HCT116 (cell line): ENCODE measurements at regions not wholly inside any gene's neighbourhood (a gene's known extent, or its start where the extent isn't known, plus 50 kb on each side); places are given as distances from the start of the nearest gene placed in this dataset.

Experiments
- CTCF ChIP-seq, 3 experiments: fragments of 200-600 bp in 1 of 3; sonication (generic) in 1 of 3; IDR thresholded peaks in 2 of 3; conservative IDR thresholded peaks in 1 of 3; 2 replicates each; pipeline ENCODE4 v1.5.1; 2012 to 2017; ENCODE audit warnings: low read depth in 2 of 3, low read length in 2 of 3, antibody characterized with exemption in 1 of 3, borderline replicate concordance in 1 of 3, control low read depth in 1 of 3, mild to moderate bottlenecking in 1 of 3, mixed read lengths in 1 of 3, mixed run types in 1 of 3, moderate library complexity in 1 of 3; ENCODE audit not compliant: insufficient read depth in 1 of 3
- EZH2 ChIP-seq: fragments of 200-600 bp; sonication (generic); IDR thresholded peaks from 2 replicates; pipeline ENCODE4 v1.6.1; 2017; ENCODE audit warnings: antibody characterized with exemption, mixed run types
- FOSL1 ChIP-seq: IDR thresholded peaks from 2 replicates; pipeline ENCODE4 v1.6.1; 2012; ENCODE audit warnings: low read depth
- MAX ChIP-seq: IDR thresholded peaks from 2 replicates; pipeline ENCODE4 v1.6.1; 2012
- POLR2A ChIP-seq: IDR thresholded peaks from 2 replicates; pipeline ENCODE4 v1.7.0; 2011; ENCODE audit warnings: borderline replicate concordance; ENCODE audit not compliant: insufficient read depth, insufficient read length; ENCODE audit errors: extremely low read depth
- POLR2AphosphoS5 ChIP-seq: IDR thresholded peaks from 2 replicates; pipeline ENCODE4 v1.6.1; 2011; ENCODE audit warnings: mild to moderate bottlenecking, low read depth, low read length, moderate library complexity
- SRF ChIP-seq: IDR thresholded peaks from 2 replicates; pipeline ENCODE4 v1.6.1; 2012; ENCODE audit warnings: low read depth
- ZFX ChIP-seq: fragments of 450-650 bp; IDR thresholded peaks from 2 replicates; pipeline ENCODE4 v1.6.1; 2017

- TF ChIP-seq CTCF (IDR thresholded peaks at IDR 0.05 in 2 of 3, conservative IDR thresholded peaks at IDR 0.05 in 1 of 3; ENCODE audit: borderline replicate concordance in 1 of 3, insufficient read depth in 1 of 3, low read depth in 2 of 3, low read length in 2 of 3) (no peak), EZH2 (no peak), POLR2AphosphoS5 (no peak), SRF (no peak), POLR2A (no peak), ZFX (no peak), FOSL1 (no peak), MAX (no peak)
Observed at GRCh38 chr6:22117631-22118030, 179.2 kb downstream of the PRL start.
